ENCODE measurements at regions not wholly inside any gene's neighbourhood (a gene's known extent, or its start where the extent isn't known, plus 50 kb on each side); places are given as distances from the start of the nearest gene placed in this dataset.

- TF ChIP-seq CTCF (conservative IDR thresholded peaks at IDR 0.05): no peak
- no peak for TF ChIP-seq EZH2 (IDR thresholded peaks at IDR 0.05; ENCODE audit: low read depth)
Measured at GRCh38 chr3:177836671-177837070, 639.4 kb upstream of the TBL1XR1 start.

Data from PC-9 (cell line).